GM12878 (cell line): ENCODE measurements at regions not wholly inside any gene's neighbourhood (a gene's known extent, or its start where the extent isn't known, plus 50 kb on each side); places are given as distances from the start of the nearest gene placed in this dataset.
"Not testable (repeated sequence)": the region's sequence is repeated elsewhere in the genome, so short reads cannot be mapped to it uniquely, and the experiment has no call there.

Experiments
- ATAC-seq: fragments of 200-7000 bp; cut with Tn5 transposase; 3 replicates; pipeline ENCODE4 v1.9.1; 2020; ENCODE audit warnings: mild to moderate bottlenecking, moderate library complexity
- BruUV-seq: library from RNA; stranded (reverse); fragments of 400-500 nt; replicated peaks from 2 replicates; lab custom pipeline; 2021; lab: Mats Ljungman, UMichigan
- CTCF ChIA-PET: fragments of 300-600 bp; sonication (Branson Sonifier 250); formaldehyde crosslinking; extraction: SDS; loops from one replicate; lab custom pipeline; 2021; ENCODE audit warnings: inconsistent platforms; lab: Yijun Ruan, JAX
- POLR2A ChIA-PET: fragments of 350-600 bp; formaldehyde crosslinking; extraction: SDS; loops from one replicate; lab custom pipeline; 2021; ENCODE audit warnings: inconsistent platforms; lab: Charles Lee
- RAD21 ChIA-PET: fragments of 300-600 bp; sonication (Branson Sonifier 250); formaldehyde crosslinking; loops from one replicate; lab custom pipeline; 2023; ENCODE audit warnings: antibody characterized with exemption; ENCODE audit not compliant: unreplicated experiment; lab: Charles Lee
- SMC1A ChIA-PET: fragments of 300-600 bp; sonication (Branson Sonifier 250); formaldehyde crosslinking; loops from one replicate; lab custom pipeline; 2023; ENCODE audit not compliant: unreplicated experiment, uncharacterized antibody; lab: Charles Lee
- DNase-seq: peaks from one replicate; pipeline ENCODE4 v3.0.0-alpha.2; 2011; ENCODE audit warnings: low read depth, low spot score
- FAIRE-seq: peaks from 3 replicates; lab custom pipeline; 2011; peaks lifted over from hg19 to GRCh38; lab: Jason Lieb, UNC
- H2AFZ ChIP-seq: 2 replicates; pipeline ENCODE4 v1.6.0; 2011; ENCODE audit warnings: low read depth, low read length, control low read depth; ENCODE audit not compliant: control insufficient read depth
- H3K27ac ChIP-seq: 2 replicates; pipeline ENCODE4 v1.5.1; 2011; ENCODE audit warnings: control low read depth; ENCODE audit not compliant: control insufficient read depth, insufficient read depth
- H3K27me3 ChIP-seq, 2 experiments: replicated peaks in 1 of 2; 2 replicates each; pipeline versions ENCODE4 v1.6.0 to v1.6.1; 2011; ENCODE audit warnings: low read length in 1 of 2; ENCODE audit not compliant: control insufficient read depth in 2 of 2, insufficient read depth in 2 of 2
- H3K36me3 ChIP-seq, 2 experiments: 2 replicates each; pipeline ENCODE4 v1.5.1; 2011; ENCODE audit warnings: low read length in 1 of 2; ENCODE audit not compliant: control insufficient read depth in 2 of 2, insufficient read depth in 2 of 2
- H3K4me1 ChIP-seq: 2 replicates; pipeline ENCODE4 v1.6.1; 2011; ENCODE audit warnings: mild to moderate bottlenecking, low read length, moderate library complexity, mixed read lengths; ENCODE audit not compliant: control insufficient read depth, insufficient read depth
- H3K4me2 ChIP-seq: 2 replicates; pipeline ENCODE4 v1.6.0; 2011; ENCODE audit warnings: control low read depth; ENCODE audit not compliant: control insufficient read depth, insufficient read depth
- H3K4me3 ChIP-seq: fragments of 200-600 bp; sonication (generic); 2 replicates; pipeline ENCODE4 v1.5.1; 2016
- H3K79me2 ChIP-seq: 2 replicates; pipeline ENCODE4 v1.6.0; 2011; ENCODE audit warnings: low read length; ENCODE audit not compliant: control insufficient read depth, insufficient read depth
- H3K9ac ChIP-seq: 2 replicates; pipeline ENCODE4 v1.8.0; 2011; ENCODE audit warnings: low read length, control low read depth, mixed read lengths; ENCODE audit not compliant: control insufficient read depth, insufficient read depth
- H3K9me3 ChIP-seq: replicated peaks from 3 replicates; pipeline ENCODE4 v1.5.1; 2011; ENCODE audit warnings: mild to moderate bottlenecking, low read length; ENCODE audit not compliant: control insufficient read depth, insufficient read depth
- H4K20me1 ChIP-seq: 2 replicates; pipeline ENCODE4 v1.6.0; 2011; ENCODE audit not compliant: control insufficient read depth, insufficient read depth
- GATAD2B ChIP-seq: fragments of 450-650 bp; conservative IDR thresholded peaks from 2 replicates; pipeline ENCODE4 v1.6.1; 2017; ENCODE audit warnings: low read depth, mild to moderate bottlenecking, moderate library complexity
- MTA3 ChIP-seq: IDR thresholded peaks from 2 replicates; pipeline ENCODE4 v1.6.1; 2012; ENCODE audit warnings: low read length, inconsistent platforms, borderline replicate concordance
- SKIL ChIP-seq: fragments of 450-650 bp; IDR thresholded peaks from 2 replicates; pipeline ENCODE4 v1.6.1; 2017; ENCODE audit warnings: mild to moderate bottlenecking, low read depth, inconsistent platforms; ENCODE audit not compliant: poor library complexity, severe bottlenecking
- WGBS: methylation state at CpG from one replicate; pipeline ENCODE4 v1.1.6; 2016; ENCODE audit warnings: low lambda C conversion rate; ENCODE audit not compliant: insufficient replicate concordance, insufficient coverage; ENCODE audit errors: missing lambda C conversion rate; 5-methylcytosine and 5-hydroxymethylcytosine counted together
- in situ Hi-C: fragments of 300-500 bp; cut with MboI; formaldehyde crosslinking; loops from 9 replicates; pipeline ENCODE4 v1.14.3; 2018; ENCODE audit warnings: mixed read lengths
- intact Hi-C: fragments of 100-400 bp; cut with micrococcal nuclease; formaldehyde crosslinking; loops from one replicate; pipeline ENCODE4 v1.14.2; 2022; ENCODE audit not compliant: unreplicated experiment

GRCh38 chr3:117871934-117872333, 1162.4 kb downstream of the TUSC7 start (continued):
- TF ChIP-seq SKIL (no peak), GATAD2B (no peak), MTA3 (no peak)

GRCh38 chr3:117872594-117873248, 1161.9 kb downstream of the IGSF11 start:
- in situ Hi-C loops, ATAC-seq, H3K9me3 ChIP-seq, H3K4me1 ChIP-seq, H4K20me1 ChIP-seq, RAD21 ChIA-PET, H3K4me2 ChIP-seq, H2AFZ ChIP-seq, H3K79me2 ChIP-seq, DNase-seq, BruUV-seq, H3K27ac ChIP-seq, intact Hi-C loops, H3K36me3 ChIP-seq, CTCF ChIA-PET, POLR2A ChIA-PET, H3K9ac ChIP-seq, SMC1A ChIA-PET, FAIRE-seq, H3K27me3 ChIP-seq, H3K4me3 ChIP-seq: not testable (repeated sequence)
- WGBS: 54% methylated on average over 15 of the region's 15 CpGs
